Fibroblast of lung (primary cell): ENCODE measurements at regions not wholly inside any gene's neighbourhood (a gene's known extent, or its start where the extent isn't known, plus 50 kb on each side); places are given as distances from the start of the nearest gene placed in this dataset.

Experiments
- DNase-seq, 2 donors: peaks; one replicate each; pipeline versions ENCODE4 v3.0.0 to v3.0.0-alpha.2; 2010; ENCODE audit warnings: low read depth in 2 of 2
- H2AFZ ChIP-seq: 2 replicates; pipeline ENCODE4 v1.5.1; 2012; ENCODE audit warnings: low read length, control low read depth, inconsistent platforms
- H3K27ac ChIP-seq: 2 replicates; pipeline ENCODE4 v1.5.1; 2011; ENCODE audit warnings: low read length, control low read depth; ENCODE audit not compliant: insufficient read depth
- H3K27me3 ChIP-seq: 2 replicates; pipeline ENCODE4 v1.5.1; 2011; ENCODE audit warnings: mild to moderate bottlenecking, low read length; ENCODE audit not compliant: control insufficient read depth, insufficient read depth
- H3K36me3 ChIP-seq: 2 replicates; pipeline ENCODE4 v1.5.1; 2011; ENCODE audit warnings: low read length; ENCODE audit not compliant: control insufficient read depth, insufficient read depth
- H3K4me1 ChIP-seq: 2 replicates; pipeline ENCODE4 v1.5.1; 2011; ENCODE audit warnings: low read length; ENCODE audit not compliant: control insufficient read depth, insufficient read depth; ENCODE audit errors: extremely low read depth
- H3K4me2 ChIP-seq: 2 replicates; pipeline ENCODE4 v1.5.1; 2011; ENCODE audit warnings: low read length, control low read depth; ENCODE audit not compliant: insufficient read depth; ENCODE audit errors: extremely low read depth
- H3K4me3 ChIP-seq, 4 experiments: fragments of 200-600 bp in 1 of 4; sonication (generic) in 1 of 4; replicated peaks in 1 of 4; 2 replicates each; pipeline ENCODE4 v1.5.1; 2011 to 2016; ENCODE audit warnings: low read length in 4 of 4, low read depth in 3 of 4, mild to moderate bottlenecking in 3 of 4, control low read depth in 2 of 4, inconsistent platforms in 1 of 4, mixed read lengths in 1 of 4; ENCODE audit not compliant: insufficient read depth in 1 of 4; ENCODE audit errors: control extremely low read depth in 1 of 4
- H3K79me2 ChIP-seq: 2 replicates; pipeline ENCODE4 v1.5.1; 2012; ENCODE audit warnings: mild to moderate bottlenecking, low read length, inconsistent platforms; ENCODE audit not compliant: control insufficient read depth, insufficient read depth
- H3K9ac ChIP-seq: 2 replicates; pipeline ENCODE4 v1.5.1; 2011; ENCODE audit warnings: mild to moderate bottlenecking, low read length, control low read depth; ENCODE audit not compliant: insufficient read depth
- H3K9me3 ChIP-seq: 2 replicates; pipeline ENCODE4 v1.5.1; 2012; ENCODE audit warnings: low read depth, low read length; ENCODE audit not compliant: control insufficient read depth, insufficient read depth
- H4K20me1 ChIP-seq: 2 replicates; pipeline ENCODE4 v1.5.1; 2011; ENCODE audit warnings: low read length; ENCODE audit not compliant: control insufficient read depth, insufficient read depth; ENCODE audit errors: extremely low read depth
- EZH2 ChIP-seq: IDR thresholded peaks from 2 replicates; pipeline ENCODE4 v1.5.1; 2012; ENCODE audit warnings: low read length, control low read depth, mild to moderate bottlenecking; ENCODE audit errors: missing control alignments
- TF ChIP-seq, protein P1 (sequence below), 2 donors: IDR thresholded peaks in 1 of 2; conservative IDR thresholded peaks in 1 of 2; 1 replicate in 1 of 2; 2 replicates in 1 of 2; pipeline ENCODE4 v1.5.1; 2011 to 2012; ENCODE audit warnings: low read length in 2 of 2, control low read depth in 1 of 2, inconsistent platforms in 1 of 2, low read depth in 1 of 2, mild to moderate bottlenecking in 1 of 2

DNA sequence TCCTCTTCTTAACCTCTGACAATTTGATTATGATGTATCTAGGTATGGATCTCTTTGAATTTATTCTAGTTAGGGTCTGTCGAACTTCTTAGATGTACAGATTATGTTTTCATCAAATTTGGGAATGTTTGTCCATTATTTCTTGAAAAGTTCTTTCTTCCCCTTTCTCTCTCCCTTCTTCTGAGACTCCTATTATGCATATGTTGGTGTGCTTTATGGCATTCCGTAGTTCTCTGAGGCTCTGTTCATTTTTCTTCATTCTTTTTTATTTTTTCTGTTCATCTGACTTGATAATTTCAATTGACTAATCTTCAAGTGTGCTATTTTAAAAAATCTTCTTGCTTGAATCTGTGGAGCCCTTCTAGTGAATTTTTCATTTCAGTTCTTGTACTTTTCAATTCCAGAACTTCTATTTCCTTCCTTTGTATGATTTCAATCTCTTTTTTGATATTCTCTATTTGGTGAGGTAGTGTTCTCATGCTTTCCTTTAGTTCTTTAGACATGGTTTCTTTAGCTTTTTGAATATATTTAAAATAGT is 79.8 kb downstream of the TMEM270 start:
- H3K4me1 ChIP-seq = no peaks in the 10 kb centered on the region
- H4K20me1 ChIP-seq = no peaks in the 10 kb centered on the region
- H3K79me2 ChIP-seq = no peaks in the 10 kb centered on the region
- no peak overlapping the region for H2AFZ ChIP-seq
- no peaks in the 10 kb centered on the region for H3K9me3 ChIP-seq
- no peak overlapping the region for H3K4me2 ChIP-seq
- H3K27ac ChIP-seq = no peak overlapping the region
- no peaks in the 10 kb centered on the region for H3K27me3 ChIP-seq
- no peak overlapping the region for H3K4me3 ChIP-seq
- TF ChIP-seq, protein P1, sequence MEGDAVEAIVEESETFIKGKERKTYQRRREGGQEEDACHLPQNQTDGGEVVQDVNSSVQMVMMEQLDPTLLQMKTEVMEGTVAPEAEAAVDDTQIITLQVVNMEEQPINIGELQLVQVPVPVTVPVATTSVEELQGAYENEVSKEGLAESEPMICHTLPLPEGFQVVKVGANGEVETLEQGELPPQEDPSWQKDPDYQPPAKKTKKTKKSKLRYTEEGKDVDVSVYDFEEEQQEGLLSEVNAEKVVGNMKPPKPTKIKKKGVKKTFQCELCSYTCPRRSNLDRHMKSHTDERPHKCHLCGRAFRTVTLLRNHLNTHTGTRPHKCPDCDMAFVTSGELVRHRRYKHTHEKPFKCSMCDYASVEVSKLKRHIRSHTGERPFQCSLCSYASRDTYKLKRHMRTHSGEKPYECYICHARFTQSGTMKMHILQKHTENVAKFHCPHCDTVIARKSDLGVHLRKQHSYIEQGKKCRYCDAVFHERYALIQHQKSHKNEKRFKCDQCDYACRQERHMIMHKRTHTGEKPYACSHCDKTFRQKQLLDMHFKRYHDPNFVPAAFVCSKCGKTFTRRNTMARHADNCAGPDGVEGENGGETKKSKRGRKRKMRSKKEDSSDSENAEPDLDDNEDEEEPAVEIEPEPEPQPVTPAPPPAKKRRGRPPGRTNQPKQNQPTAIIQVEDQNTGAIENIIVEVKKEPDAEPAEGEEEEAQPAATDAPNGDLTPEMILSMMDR (conservative IDR thresholded peaks at IDR 0.05 in 1 of 2, IDR thresholded peaks at IDR 0.05 in 1 of 2; ENCODE audit: low read depth in 1 of 2, low read length in 2 of 2) = no peak
- TF ChIP-seq EZH2 = no peak
- H3K9ac ChIP-seq = no peak overlapping the region
- H3K36me3 ChIP-seq = no peaks in the 10 kb centered on the region
- DNase-seq = no peak

DNA sequence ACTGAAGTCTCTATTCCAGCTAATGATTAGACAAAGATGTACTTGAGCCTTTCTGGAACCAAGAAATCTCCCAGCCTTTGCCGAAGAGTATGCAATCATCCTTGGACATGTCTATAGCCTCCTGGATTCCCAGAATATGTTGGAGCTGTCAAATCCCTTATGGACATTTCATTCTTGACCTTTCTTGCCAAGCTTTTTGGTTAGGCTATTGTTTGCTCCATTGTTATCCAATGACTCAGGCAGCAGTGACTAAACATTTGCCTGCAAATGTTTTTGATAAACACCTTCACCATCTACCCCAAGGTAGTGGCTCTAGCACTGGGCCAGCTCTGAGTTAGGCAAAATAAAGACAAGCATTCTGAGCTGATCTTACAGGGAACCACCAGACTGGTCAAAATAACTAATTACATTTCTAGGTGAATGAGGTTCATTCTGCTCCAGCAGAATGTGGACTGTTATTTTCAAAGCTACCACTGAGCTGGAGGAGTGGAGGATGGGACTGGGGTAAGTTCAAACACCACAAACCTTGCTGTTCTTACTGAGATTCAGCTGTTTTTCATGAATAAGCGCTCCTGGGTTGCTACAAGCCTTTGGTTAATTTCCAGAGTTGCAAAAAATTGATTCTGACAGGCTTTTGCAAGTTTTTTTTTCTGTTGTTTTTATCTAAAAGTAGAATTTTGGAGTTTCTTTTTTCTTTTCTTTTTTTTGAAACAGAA is 81.0 kb downstream of the TMEM270 start:
- Histone ChIP-seq H3K4me2 (no peak overlapping the region), H3K9me3 (no peaks in the 10 kb centered on the region), H3K36me3 (no peaks in the 10 kb centered on the region), H3K27me3 (no peaks in the 10 kb centered on the region), H3K79me2 (no peaks in the 10 kb centered on the region), H4K20me1 (no peaks in the 10 kb centered on the region), H3K4me3 (no peak overlapping the region), H3K4me1 (no peaks in the 10 kb centered on the region), H3K27ac (no peak overlapping the region), H2AFZ (no peak overlapping the region), H3K9ac (no peak overlapping the region)
- DNase-seq = peak in 1 of 2 donors; percentile 85
- TF ChIP-seq, protein P1 (conservative IDR thresholded peaks at IDR 0.05 in 1 of 2, IDR thresholded peaks at IDR 0.05 in 1 of 2; ENCODE audit: low read depth in 1 of 2, low read length in 2 of 2) = no peak
- no peak for TF ChIP-seq EZH2

DNA sequence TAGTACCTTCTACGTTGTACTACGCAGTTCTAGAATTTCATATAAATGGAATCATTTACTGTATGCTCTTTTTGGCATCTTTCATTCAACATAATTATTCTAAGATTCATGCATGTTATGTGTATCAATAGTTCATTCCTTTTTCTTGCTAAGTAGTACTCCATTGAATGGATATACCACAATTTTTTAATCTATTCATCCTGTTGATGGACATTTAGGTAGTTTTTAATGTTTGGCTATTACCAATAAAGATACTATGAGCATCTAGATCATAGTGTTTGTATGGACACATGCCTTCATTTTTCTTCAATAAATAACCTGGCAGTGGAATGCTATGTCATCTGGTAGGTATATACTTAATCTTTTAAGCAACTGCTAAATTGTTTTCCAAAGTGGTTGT is 83.0 kb upstream of the ELN start:
- no peak for DNase-seq
- H4K20me1 ChIP-seq = no peaks in the 10 kb centered on the region
- no peak overlapping the region for H3K27ac ChIP-seq
- no peaks in the 10 kb centered on the region for H3K4me1 ChIP-seq
- H3K4me2 ChIP-seq = no peak overlapping the region
- no peak overlapping the region for H3K4me3 ChIP-seq
- H3K9ac ChIP-seq = no peak overlapping the region
- TF ChIP-seq, protein P1 (conservative IDR thresholded peaks at IDR 0.05 in 1 of 2, IDR thresholded peaks at IDR 0.05 in 1 of 2; ENCODE audit: low read depth in 1 of 2, low read length in 2 of 2) = no peak
- TF ChIP-seq EZH2 = no peak
- no peak overlapping the region for H2AFZ ChIP-seq
- H3K27me3 ChIP-seq = no peaks in the 10 kb centered on the region
- H3K79me2 ChIP-seq = no peaks in the 10 kb centered on the region
- H3K9me3 ChIP-seq = no peaks in the 10 kb centered on the region
- no peaks in the 10 kb centered on the region for H3K36me3 ChIP-seq
